HEK293 (cell line): ENCODE measurements at regions not wholly inside any gene's neighbourhood (a gene's known extent, or its start where the extent isn't known, plus 50 kb on each side); places are given as distances from the start of the nearest gene placed in this dataset.

Experiments used
- CTCF ChIP-seq: fragments of 450-650 bp; formaldehyde crosslinking; IDR thresholded peaks from 2 replicates; pipeline ENCODE4 v1.5.1; 2016; ENCODE audit warnings: missing biosample characterization, missing genetic modification characterization
- RBAK ChIP-seq: fragments of 450-650 bp; formaldehyde crosslinking; IDR thresholded peaks from 2 replicates; pipeline ENCODE4 v1.5.1; 2016; ENCODE audit warnings: missing biosample characterization, missing genetic modification characterization
- YY1 ChIP-seq: fragments of 450-650 bp; formaldehyde crosslinking; IDR thresholded peaks from 2 replicates; pipeline ENCODE4 v1.5.1; 2018; ENCODE audit warnings: missing biosample characterization, missing genetic modification characterization
- ZNF76 ChIP-seq: fragments of 450-650 bp; formaldehyde crosslinking; IDR thresholded peaks from 2 replicates; pipeline ENCODE4; 2016; ENCODE audit warnings: low read depth, missing biosample characterization, missing genetic modification characterization, borderline replicate concordance
- ZNF776 ChIP-seq: fragments of 450-650 bp; formaldehyde crosslinking; IDR thresholded peaks from 2 replicates; pipeline ENCODE4 v1.5.0; 2017; ENCODE audit warnings: missing biosample characterization, missing genetic modification characterization, borderline replicate concordance

GRCh38 chr1:239539812-239540211, 153.4 kb downstream of the CHRM3 start:
- TF ChIP-seq CTCF: no peak
- no peak for TF ChIP-seq ZNF76
- TF ChIP-seq YY1 (tag by site-specific recombination): no peak
- TF ChIP-seq ZNF776 (tag by site-specific recombination): no peak
- TF ChIP-seq RBAK (tag by site-specific recombination): no peak
